ENCODE measurements at regions not wholly inside any gene's neighbourhood (a gene's known extent, or its start where the extent isn't known, plus 50 kb on each side); places are given as distances from the start of the nearest gene placed in this dataset.

GRCh38 chr1:238272145-238272544, 381.4 kb upstream of the ZP4 start:
- H3K27me3 ChIP-seq (ENCODE audit: insufficient read depth, low read length): no peaks in the 10 kb centered on the region
- H4K8ac ChIP-seq (replicated peaks; ENCODE audit: insufficient read length, low read depth, low read length): no peak overlapping the region
- no peak overlapping the region for H3K14ac ChIP-seq (ENCODE audit: insufficient read depth, low read length)
- no peak overlapping the region for H3K9ac ChIP-seq (ENCODE audit: extremely low read depth, insufficient read length, low read length)
- no peak overlapping the region for H3K4me2 ChIP-seq (ENCODE audit: insufficient read depth, insufficient read length, low read length)
- no peak overlapping the region for H2BK12ac ChIP-seq (ENCODE audit: insufficient read length, low read depth, low read length)
- Mint-ChIP-seq H3K36me3 (ENCODE audit: insufficient read depth in 1 of 3, low read depth in 3 of 3) (peaks cover 15 to 27% (median 24%) of the 10 kb centered on the region in 3 experiments), H3K27ac (no peak overlapping the region), H3K4me3 (no peak overlapping the region), H3K27me3 (ENCODE audit: low read depth) (peaks cover 2% of the 10 kb centered on the region), H3K9me3 (peaks cover 28 to 29% of the 10 kb centered on the region in 2 experiments), H3K4me1 (no peaks in the 10 kb centered on the region)
- H2AK5ac ChIP-seq (ENCODE audit: insufficient read length, low read length): no peak overlapping the region
- H2BK120ac ChIP-seq (ENCODE audit: low read depth, low read length, poor library complexity, severe bottlenecking): no peak overlapping the region
- no peaks in the 10 kb centered on the region for H3K4me1 ChIP-seq (ENCODE audit: insufficient read depth, low read length)
- H3K79me2 ChIP-seq (ENCODE audit: insufficient read depth, low read length): no peaks in the 10 kb centered on the region
- H3K4ac ChIP-seq (ENCODE audit: low read depth, low read length): no peak overlapping the region
- H4K20me1 ChIP-seq (ENCODE audit: control insufficient read depth, insufficient read depth, insufficient read length): no peaks in the 10 kb centered on the region
- H3K9me3 ChIP-seq (ENCODE audit: control insufficient read depth, low read depth, low read length): peaks cover 16% of the 10 kb centered on the region
- TF ChIP-seq CTCF (conservative IDR thresholded peaks at IDR 0.05): no peak
- H3K23me2 ChIP-seq (ENCODE audit: insufficient read length, low read depth, low read length, poor library complexity, severe bottlenecking): no peaks in the 10 kb centered on the region
- no peak overlapping the region for H3K23ac ChIP-seq (ENCODE audit: insufficient read length, low read depth, low read length)
- DNase-seq: no peak
- H2BK15ac ChIP-seq (ENCODE audit: low read depth, low read length): no peak overlapping the region
- H3T11ph ChIP-seq (ENCODE audit: low read length): no peak overlapping the region
- H2BK20ac ChIP-seq (ENCODE audit: low read depth, low read length, poor library complexity, severe bottlenecking): no peak overlapping the region
- H3K56ac ChIP-seq (ENCODE audit: insufficient read length, low read depth, low read length): no peak overlapping the region
- no peak overlapping the region for H4K91ac ChIP-seq (ENCODE audit: insufficient read length, low read depth, low read length)
- H2AFZ ChIP-seq (ENCODE audit: low read length): no peak overlapping the region
- H2BK5ac ChIP-seq (ENCODE audit: insufficient read length, low read length): no peak overlapping the region
- no peak overlapping the region for H3K27ac ChIP-seq (ENCODE audit: insufficient read length, low read depth, low read length)
- H3K18ac ChIP-seq (ENCODE audit: insufficient read length, low read depth, low read length): no peak overlapping the region
- H4K5ac ChIP-seq (ENCODE audit: insufficient read length, low read depth, low read length): no peak overlapping the region
- no CpG with 5 or more reads among the region's 3 CpGs for WGBS (ENCODE audit: extremely low coverage, insufficient read length, low lambda C conversion rate)
- H3K79me1 ChIP-seq (ENCODE audit: insufficient read depth, low read depth, low read length, poor library complexity, severe bottlenecking): no peaks in the 10 kb centered on the region
